ACHN (cell line): ENCODE measurements at regions not wholly inside any gene's neighbourhood (a gene's known extent, or its start where the extent isn't known, plus 50 kb on each side); places are given as distances from the start of the nearest gene placed in this dataset.

Experiments used
- DNase-seq: peaks from one replicate; pipeline ENCODE4 v3.0.0-alpha.2; 2015
- in situ Hi-C: cut with HindIII; loops from 2 replicates; pipeline ENCODE4 v1.10.0; 2017; ENCODE audit warnings: low sequenced_read_pairs, low pct_ligation_motif_present, low pct_unique_long_range_greater_than_20kb

DNA sequence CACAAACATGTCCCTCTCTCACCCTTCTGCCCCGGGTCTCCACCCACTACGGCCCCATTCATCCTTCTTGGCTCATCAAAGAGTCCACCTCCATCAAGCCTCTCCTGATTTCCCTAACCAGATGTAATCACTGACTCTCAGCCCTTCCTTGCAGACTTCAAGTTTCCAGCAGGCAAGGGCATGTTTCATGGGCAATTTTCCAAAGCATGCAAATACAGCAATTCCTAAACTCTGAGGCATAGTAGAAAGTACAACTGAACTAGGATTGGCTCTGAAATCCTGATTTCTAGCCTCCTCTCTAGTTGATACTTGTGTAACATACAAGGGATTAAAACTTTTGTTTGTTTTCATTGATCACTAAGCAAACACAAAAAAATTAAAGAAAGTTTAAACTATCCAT, 109.1 kb upstream of the GADD45A start:
- in situ Hi-C loops = no loop called here
- no peak for DNase-seq

DNA sequence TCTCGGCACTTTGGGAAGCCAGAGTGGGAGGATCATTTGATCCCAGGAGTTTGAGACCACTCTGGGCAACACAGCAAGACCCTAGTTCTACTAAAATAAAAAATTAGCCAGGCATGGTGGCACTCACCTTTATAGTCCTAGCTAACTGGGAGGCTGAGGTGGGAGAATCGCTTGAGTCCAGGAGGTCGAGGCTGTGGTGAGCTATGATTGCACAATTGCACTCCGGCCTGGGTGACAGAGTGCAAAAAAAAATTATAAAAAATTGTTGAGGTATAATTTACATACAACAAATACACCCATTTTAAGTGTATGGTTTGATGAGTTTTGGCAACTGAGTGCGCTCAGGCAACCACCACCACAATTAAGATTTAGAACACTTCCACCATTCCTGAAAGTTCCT, 108.5 kb upstream of the GADD45A start:
- no peak for DNase-seq
- in situ Hi-C loops = no loop called here

DNA sequence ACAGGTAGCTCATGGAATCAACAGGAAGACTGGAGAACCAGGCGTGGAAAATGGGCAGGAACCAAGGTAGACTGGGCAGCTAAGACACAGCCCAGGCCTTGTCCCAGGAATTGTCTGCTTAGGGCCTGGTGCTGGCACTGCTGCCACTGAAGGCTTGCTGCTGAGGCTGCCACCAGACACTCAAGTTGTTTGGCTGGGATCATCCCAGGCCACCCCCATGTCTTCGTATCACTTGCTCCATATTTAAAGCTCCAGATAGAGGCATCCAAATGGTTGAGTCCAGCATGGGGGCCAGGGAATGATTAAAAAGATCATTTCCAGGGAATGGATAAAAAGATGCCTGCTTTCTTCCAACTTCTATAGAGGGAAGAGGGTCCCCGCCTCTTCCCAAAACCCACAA, 107.4 kb upstream of the GADD45A start:
- no peak for DNase-seq
- in situ Hi-C loops = no loop called here

DNA sequence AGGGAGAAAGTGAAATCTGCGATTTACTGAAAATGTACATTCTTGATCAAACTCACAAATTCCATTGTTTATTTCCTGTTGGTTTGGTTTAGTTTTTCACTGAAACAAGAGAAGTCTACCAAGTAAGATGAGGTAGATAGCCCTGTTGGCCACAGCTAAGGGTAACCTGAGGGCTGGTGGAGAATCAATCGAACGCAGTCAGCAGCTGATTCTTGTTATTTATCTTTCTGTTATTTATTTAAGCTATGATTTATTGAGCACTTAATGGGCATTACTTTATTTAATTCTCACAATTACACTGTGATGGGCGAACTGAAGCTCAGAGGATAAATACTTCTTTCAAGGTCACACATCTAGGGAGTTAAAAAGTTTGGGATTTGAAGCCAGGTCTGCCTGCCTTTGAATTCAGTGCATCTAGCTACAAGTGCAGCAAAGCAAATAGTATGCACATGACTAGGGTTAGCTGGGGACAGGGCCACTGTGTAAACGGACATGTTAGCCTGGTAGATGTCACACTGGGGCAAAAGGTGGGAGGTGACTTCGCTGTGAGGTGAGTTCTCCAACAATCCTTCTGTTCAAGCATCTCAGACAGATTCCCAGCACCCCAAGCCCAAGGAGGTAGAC, 106.5 kb upstream of the GADD45A start:
- in situ Hi-C loops = no loop called here
- DNase-seq = no peak

DNA sequence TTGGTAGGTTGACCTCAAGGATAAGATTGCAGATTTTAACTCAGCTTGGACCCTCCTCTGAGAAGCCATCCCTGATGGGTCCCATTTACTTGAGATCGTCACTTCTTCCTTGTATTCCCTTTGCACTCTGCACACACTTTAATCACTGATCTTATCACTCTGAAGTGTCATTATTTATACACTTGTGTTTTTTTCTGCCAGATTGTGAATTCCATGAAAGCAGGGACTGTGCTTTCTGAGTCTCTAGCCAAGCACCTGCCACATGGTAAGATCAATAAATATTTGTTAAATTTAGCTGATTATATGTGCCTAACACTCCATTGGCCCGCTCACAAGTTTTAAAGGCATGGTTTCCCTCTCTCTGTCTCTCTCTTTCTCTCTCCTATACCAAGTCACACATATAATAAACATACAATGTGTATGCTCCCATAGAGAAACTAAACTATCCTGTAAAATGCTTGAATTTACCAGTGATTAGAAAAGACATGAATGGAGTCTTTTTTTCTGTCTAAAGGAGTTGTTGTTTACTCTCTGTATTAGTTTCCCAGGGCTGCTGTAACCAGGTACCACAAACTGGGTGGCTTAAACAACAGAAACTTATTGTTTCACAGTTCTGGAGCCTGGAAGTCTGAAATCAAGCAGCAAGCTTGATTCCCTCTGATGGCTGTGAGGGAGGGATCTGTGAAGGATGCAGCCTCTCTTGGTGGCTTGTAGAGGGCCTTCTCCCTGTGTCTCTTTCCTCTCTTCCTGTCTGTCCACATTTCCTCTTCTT, 105.2 kb upstream of the GADD45A start:
- in situ Hi-C loops = no loop called here

DNA sequence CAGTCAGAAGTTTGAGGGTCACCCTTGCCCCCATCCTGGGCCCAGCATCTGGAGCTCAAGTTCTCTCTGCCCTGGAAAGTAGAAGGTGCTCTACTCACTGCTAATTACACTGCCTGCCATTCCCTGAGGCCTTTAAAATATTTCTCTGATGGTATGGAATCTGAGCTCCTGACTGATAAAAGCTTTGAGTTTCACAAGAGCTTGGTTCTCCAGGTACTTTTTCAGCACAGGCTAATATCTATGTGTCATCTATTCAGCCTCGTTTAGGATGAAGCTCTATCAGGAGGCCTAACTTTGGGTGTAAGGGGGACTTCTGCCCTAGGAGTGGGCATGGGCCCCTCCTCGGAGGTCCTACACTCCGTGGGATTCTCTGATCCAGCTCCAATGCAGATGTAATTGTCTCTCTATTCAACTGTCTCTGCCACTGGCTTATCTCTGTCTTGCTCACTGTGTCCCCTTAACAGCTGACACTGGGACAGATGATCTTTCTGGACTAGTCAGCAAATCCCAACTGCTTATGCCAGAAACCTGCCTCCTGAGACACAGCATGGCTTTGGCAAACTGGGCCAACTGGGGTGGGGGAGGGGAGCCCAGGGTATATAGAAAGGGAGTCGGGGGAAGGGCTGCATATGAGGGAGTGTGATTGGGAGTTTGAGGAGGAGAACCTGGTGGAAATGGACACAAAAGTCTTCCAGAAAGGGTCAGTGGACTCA, 104.2 kb upstream of the GADD45A start:
- DNase-seq = no peak
- in situ Hi-C loops = no loop called here

More for the DNA sequence above, 105.2 kb upstream of the GADD45A start:
- no peak for DNase-seq

DNA sequence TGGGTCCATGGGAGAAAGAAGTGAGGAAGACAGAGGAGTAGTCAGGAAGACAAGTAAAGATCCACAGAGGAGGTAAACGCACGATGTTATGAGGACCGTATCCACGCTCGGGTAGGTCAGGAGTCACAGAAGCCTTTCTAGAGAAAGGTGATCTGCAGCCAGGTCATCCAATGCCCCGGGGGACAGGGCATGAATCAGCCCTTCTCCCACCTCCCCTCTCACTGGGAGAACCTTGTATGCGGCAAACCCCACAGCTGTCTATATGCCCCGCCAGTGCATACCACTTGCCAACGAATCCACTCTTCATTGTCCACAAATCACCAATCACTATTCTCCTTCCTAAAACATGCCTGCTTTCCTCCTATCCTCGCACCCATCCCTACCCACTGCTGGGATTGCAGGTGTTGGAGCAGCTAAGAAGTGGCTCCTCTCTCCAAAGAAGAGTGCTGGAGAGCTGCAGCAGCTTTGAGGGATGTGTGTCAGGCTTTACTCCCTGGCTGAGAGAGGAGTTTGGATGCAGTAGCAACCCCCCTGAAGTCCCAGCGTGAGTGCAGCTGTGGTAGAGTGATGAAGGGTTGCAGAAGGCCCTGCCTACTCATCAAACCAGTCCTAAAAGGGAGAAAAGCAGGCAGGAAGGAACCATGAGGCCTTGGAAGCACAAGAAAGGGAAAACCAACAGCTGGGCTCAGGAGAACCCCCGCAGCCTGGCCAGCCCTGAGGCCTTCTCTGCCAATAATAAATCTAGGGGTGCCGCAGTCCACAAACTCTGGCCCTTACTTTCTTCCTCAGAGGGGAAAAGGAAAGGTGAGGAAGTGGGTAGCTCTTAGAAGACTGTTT, 102.2 kb upstream of the GADD45A start:
- DNase-seq = no peak
- in situ Hi-C loops = no loop called here

DNA sequence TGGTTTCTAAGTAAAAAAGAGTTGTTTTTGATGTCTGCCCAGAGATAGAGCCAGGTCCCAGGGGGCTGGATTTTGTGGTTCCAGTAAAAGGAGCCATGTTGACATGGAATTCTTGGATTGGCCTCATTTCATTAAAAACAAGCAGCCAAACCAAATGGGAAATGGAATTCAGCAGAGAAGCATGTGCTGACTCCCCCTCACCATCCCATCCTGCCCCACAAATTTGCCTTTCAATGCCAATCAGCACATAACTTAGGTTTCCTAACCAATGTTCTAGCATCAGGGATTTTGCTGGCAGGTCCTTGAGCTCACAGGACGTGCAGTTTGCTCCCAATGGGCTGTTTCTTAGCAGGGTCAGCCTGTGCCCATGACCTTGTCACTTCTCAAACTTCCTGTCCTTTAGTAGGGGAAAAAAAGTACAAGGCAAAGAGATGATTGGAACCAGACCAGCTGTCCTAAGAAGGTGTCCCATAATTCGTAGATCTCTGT, 101.5 kb upstream of the GADD45A start:
- DNase-seq = no peak
- in situ Hi-C loops = no loop called here

DNA sequence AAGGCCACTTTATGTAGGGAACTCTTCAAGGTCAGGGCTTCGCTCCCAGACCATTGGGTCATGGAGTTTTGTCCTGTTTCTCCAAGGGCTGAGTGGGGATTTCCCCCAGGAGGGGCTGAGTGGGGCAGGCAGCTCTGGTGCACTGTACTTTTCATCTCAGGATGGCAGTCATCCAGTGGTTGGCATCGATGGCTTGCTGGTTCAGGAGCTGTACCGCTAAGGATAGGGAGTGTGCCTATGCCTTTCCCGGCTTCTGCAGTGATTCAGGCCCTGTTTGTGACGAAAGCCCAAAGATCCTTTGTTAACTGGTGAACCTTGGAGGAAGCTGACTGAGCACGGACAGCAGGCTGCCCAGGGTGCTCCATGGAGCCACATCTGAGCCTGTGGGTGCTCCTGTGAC, 100.1 kb upstream of the GADD45A start:
- in situ Hi-C loops = no loop called here
- no peak for DNase-seq

DNA sequence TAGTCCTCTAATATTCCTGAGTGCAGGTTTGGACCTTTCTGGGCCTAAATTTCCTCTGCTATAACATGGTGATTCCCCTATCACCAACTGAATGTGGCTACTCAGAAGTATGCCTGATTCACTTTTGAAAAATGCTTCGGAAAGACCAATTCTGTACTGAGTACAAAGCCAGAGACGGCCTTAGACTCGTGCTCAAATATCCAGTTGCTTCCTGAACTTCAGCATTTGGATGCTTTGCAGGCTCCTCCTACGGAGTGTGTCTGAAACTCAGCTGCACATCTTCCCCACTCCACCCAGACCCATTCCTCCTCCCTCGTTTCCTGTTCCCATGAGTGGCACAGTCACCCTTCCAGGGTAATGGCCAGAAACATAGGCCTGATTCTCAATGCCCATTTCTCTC, 98.4 kb upstream of the GADD45A start:
- in situ Hi-C loops = no loop called here

DNA sequence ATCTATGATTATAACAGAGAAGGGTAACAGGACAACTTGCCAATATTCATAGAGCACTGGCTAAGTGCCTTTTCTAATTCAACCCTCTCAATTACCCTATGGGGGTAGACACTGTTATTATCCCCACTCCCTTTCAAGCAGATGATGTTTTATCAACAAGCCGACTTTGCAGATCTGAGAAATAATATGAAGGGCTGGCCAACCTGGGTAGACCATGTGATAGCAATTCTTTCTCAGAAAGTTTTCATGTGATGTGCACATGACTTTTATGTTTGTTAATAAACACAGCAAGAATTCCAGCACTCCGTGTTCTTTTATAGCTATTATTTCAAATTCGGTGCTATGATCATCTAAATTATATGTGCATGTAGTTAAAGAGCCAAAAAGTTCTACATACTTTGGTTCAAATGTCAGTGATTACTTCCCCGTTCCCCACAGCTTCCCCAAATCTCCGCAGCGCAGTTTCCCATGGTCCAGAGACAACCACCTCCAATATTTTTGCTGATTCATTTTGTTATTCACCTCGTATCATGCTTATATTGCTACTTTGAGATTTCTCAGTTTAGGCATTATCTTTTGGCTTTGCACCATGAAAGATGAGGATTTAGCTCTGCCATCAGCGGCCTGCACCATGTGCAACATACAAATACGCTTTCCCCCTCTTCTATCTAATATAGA, 96.7 kb upstream of the GADD45A start:
- no peak for DNase-seq
- in situ Hi-C loops = no loop called here

More for the DNA sequence above, 98.4 kb upstream of the GADD45A start:
- no peak for DNase-seq

DNA sequence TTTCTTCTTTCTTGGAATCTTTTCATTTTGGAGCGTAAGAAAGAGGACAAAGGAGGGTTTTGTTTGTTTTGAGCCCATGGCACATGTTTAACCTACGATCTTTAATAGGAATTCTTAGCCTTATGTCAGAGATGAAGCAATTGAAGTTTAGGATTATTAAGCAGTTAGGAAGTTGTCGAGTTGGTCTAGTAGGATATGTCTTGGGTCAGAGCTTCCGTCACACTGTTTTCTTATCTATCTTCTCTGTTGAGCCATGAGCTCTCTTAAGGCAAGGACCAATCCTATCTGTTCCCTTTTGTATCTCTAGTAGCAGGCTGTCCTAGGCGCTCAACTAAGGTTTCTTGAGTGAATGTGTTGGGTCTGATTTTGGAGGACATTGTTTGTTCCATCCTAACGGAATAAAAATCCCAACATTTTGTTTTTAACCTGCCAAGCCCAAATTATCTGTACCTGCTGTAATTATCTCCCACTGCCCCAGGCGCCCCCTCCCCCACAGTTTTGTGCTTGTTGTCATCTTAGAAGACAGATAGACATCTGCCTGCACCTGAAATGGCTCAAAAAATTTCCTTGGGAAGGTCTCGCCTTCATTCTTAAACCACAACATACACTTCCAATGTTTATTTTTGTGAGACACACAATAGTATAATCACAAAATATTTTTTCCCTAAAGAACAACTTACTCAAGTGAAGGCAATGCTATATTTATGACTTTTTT, 95.3 kb upstream of the GADD45A start:
- in situ Hi-C loops = no loop called here

DNA sequence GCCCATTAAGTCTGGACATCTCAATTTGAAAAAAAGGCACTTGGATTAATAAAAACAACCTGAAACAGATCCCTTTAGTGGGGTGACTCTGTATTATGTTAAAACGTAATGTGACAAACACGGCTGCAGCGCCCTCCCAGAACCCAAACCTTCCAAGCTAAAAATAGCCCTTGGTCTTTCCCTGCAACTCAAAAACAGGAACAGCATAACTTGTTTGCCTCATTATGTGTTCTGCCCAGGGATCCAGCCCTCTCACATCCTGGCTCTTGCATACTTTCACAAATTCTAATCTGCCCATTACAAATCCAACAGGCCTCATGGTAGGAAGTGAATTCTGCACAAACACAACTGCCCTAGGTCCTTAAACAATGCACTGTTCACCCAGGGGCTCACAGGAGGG, 94.7 kb upstream of the GADD45A start:
- DNase-seq = no peak
- in situ Hi-C loops = no loop called here

More for the DNA sequence above, 95.3 kb upstream of the GADD45A start:
- no peak for DNase-seq

DNA sequence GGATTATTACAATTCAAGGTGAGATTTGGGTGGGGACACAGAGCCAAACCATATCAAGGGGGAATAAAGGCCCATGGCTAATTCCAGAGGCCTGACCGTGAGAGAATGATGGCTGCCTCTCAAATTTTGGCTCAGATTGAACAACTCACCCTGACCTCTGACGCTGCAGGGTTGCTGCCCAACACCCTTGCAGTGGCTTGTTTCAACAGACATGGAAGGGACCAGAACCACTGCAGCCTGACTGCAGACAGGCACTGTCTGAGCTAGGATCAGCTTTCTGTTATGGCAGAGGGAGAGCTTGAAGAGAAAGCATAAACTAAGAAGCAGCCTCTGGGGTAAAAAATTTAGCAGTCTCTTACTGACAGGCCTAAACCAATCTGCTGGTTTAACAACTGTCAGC, 90.2 kb upstream of the GADD45A start:
- DNase-seq = no peak
- in situ Hi-C loops = no loop called here

DNA sequence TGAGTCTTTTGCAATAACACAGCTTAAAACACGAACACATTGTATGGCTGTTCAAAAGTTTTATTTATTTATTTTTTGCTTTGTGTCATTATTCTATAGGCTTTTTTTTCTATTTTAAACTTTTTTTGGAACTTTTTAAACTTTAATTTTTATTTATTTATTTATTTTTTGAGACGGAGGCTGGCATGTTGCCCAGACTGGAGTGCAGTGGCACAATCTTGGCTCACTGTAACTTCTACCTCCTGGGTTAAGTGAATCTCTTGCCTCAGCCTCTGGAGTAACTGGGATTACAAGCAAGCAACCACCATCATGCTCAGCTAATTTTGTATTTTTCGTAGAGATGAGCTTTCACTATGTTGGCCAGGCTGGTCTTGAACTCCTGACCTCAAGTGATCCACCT, 88.3 kb upstream of the GADD45A start:
- DNase-seq = no peak
- in situ Hi-C loops = no loop called here

DNA sequence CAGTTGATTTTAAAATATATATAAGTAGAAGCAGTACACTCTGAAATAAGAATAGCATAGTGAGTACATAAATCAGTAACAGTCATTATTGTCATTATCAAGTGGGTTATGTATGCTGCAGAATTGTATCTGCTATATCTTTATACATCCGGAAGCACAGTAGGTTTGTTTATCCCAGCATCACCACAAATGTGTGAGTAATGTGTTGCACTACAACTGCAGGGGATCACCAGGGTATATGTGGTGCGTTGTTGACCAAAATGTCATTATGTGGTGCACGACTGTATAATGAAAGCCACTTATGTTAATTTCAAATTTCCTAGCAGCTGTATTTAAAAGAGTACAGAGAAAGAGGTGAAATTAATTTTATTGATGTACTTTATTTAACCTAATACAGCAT, 87.7 kb upstream of the GADD45A start:
- no peak for DNase-seq
- in situ Hi-C loops = no loop called here

DNA sequence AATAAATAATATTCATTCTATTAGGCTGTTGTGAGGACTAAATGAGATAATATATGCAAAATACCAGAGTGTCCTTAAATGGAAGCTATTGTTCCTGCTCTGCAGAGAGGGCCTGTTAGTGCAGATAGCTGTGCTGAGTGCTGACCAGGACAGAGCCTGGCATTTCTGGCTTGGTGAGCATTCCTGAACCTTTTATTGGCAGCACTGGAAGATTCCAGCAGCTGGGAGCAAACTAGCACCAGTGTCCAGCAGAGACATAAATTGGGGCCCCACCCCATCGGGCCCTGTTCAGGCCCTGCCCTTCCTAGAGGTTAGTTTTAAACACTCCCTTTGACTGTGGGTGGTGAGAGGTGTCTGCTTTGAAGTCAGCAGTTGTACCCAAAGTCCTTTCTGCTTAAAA, 85.9 kb upstream of the GADD45A start:
- no peak for DNase-seq
- in situ Hi-C loops = no loop called here

DNA sequence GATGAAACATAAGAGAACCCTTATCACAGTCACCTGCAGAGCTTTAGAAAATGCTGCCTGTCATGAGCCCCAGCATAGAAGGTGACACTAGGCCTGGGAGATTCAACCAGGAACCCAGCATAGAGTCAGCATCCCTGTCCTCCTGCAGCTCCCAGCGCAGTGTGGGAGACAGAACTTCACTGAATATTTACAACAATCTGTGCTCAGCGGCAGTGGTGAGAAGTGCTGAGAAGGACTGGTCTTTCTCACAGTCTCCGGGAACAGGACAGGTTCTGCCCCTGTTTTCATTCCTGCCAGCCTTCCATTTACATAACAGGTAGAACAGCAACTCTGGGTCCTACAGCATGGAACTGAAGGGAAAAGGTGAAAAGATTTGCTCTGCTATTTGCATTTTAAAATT, 83.5 kb upstream of the GADD45A start:
- no peak for DNase-seq
- in situ Hi-C loops = no loop called here
